Prostate gland (tissue), 2 donors: ENCODE measurements at regions not wholly inside any gene's neighbourhood (a gene's known extent, or its start where the extent isn't known, plus 50 kb on each side); places are given as distances from the start of the nearest gene placed in this dataset.

Experiments used
- POLR2A ChIP-seq: fragments of 450-650 bp; IDR thresholded peaks from one replicate; pipeline ENCODE4 v1.6.1; 2016; ENCODE audit warnings: antibody characterized with exemption, mild to moderate bottlenecking
- POLR2AphosphoS5 ChIP-seq: sonication (generic); formaldehyde crosslinking; IDR thresholded peaks from one replicate; pipeline ENCODE4 v1.6.1; 2017; ENCODE audit warnings: antibody characterized with exemption
- TF ChIP-seq, protein P1 (sequence below), 4 experiments: fragments of 200-600 bp in 2 of 4; fragments of 450-650 bp in 2 of 4; sonication (generic) in 2 of 4; IDR thresholded peaks; 1 replicate in 3 of 4; 2 replicates in 1 of 4; pipeline ENCODE4 v1.5.1; 2016 to 2019; ENCODE audit warnings: antibody characterized with exemption in 4 of 4, mild to moderate bottlenecking in 2 of 4, moderate library complexity in 2 of 4

GRCh38 chr2:52335727-52336126 is 1303.8 kb upstream of the NRXN1 start:
- TF ChIP-seq, protein P1, sequence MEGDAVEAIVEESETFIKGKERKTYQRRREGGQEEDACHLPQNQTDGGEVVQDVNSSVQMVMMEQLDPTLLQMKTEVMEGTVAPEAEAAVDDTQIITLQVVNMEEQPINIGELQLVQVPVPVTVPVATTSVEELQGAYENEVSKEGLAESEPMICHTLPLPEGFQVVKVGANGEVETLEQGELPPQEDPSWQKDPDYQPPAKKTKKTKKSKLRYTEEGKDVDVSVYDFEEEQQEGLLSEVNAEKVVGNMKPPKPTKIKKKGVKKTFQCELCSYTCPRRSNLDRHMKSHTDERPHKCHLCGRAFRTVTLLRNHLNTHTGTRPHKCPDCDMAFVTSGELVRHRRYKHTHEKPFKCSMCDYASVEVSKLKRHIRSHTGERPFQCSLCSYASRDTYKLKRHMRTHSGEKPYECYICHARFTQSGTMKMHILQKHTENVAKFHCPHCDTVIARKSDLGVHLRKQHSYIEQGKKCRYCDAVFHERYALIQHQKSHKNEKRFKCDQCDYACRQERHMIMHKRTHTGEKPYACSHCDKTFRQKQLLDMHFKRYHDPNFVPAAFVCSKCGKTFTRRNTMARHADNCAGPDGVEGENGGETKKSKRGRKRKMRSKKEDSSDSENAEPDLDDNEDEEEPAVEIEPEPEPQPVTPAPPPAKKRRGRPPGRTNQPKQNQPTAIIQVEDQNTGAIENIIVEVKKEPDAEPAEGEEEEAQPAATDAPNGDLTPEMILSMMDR (IDR thresholded peaks at IDR 0.05) = no peak
- TF ChIP-seq POLR2AphosphoS5 = no peak
- no peak for TF ChIP-seq POLR2A
